Activated T-helper 9 cell treated with anti-CD3 and anti-CD28 coated beads, Interleukin-2, amount 50 U/mL, for 16 hours (primary cell): ENCODE measurements at regions not wholly inside any gene's neighbourhood (a gene's known extent, or its start where the extent isn't known, plus 50 kb on each side); places are given as distances from the start of the nearest gene placed in this dataset.

Source experiments
- DNase-seq: peaks from one replicate; pipeline ENCODE4 v3.0.0-alpha.2; 2020; ENCODE audit warnings: low read depth

DNA sequence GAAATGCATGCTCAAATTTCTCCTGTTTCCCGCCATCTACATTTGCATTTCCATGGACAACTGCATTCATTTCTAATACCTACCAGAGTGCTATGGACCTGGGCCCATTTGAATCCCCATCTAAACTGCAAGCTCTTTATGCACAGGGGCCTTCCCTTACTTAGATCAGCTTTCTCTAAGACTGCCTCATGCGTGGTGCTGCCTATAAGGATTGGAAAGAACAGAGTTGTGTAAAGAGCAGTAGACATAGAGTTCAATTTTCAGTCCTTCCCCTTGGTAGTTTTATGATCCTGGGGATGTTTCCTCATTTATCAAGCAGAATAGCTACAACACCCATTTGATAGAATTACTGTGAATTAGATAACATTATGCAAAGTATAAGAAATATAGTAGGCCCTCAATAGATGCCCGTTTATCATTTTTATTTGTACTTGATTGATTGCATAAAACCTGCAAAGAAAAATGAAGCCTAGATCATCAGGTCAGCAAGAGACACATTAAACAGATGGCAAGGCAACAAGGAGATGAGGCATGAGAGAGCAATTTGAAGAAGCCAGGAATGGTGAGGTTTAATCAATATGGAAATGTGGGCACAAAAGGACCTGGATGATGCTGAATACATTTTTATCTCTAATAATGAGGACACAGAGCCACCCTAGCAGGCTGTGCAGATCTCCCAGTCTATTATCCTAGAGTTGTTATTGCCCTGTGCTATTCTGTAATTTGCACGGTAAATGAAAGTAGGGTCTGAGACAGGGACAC, 359.7 kb downstream of the FAM181B start:
- DNase-seq: no peak

DNA sequence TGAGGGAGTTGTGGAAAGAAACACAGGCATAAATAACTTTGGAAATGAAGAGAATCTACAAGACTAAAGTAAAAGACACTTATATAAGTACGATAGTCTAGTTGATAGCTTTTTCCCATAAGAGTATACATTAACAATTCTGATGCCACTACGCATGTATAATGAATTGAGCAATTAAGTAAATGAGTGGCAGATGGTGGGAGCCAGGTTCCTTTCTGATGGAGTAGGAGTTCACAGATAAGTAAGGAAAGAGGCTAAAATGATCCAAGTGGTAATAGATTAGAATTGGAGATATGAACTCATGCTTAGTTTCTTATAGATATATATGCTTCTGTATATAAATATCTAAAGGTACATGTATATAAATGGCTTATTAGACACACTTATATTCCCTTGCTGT, 368.3 kb downstream of the FAM181B start:
- DNase-seq: no peak

DNA sequence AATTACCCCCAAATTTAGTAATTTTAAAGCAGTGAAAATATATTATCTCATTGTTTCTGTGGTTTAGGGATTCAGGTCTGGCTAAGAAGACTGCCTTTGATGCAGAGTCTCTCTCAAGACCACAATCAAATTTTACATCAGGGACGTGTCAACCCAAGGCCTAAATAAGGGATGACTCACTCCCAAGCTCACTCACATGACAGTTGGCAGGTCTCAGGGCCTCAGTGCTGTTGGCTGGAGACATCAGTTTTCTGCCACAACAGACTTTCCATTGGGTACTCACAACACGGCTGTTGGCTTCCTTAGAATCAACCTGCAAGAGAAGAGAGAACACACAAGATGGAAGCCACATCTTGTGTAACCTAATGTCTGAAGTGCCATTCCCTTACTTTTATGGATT, 377.3 kb downstream of the FAM181B start:
- DNase-seq: no peak

DNA sequence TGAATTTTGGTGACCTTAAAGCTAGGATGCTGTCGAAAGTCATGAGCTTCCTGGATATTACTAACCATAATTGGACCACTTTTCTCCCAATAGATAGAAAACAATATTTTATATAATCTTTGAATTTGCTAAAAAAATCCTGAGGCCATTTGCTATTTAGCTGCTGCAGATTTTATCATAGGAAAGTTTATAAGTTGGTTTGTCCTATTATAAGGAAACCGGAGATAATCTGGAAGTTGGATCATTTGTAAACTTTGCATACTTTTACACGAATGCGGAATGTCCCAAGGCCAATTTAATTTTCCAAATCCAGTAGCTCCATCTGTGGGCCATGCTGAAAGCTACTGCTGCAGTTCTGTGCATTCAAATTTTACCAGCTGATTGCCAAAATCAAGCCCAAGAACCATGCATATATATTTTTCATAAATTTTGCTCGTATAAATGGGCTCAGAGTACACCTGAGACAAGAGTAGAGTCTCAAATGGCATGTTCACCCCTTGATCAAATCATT, 378.3 kb downstream of the FAM181B start:
- DNase-seq: no peak

DNA sequence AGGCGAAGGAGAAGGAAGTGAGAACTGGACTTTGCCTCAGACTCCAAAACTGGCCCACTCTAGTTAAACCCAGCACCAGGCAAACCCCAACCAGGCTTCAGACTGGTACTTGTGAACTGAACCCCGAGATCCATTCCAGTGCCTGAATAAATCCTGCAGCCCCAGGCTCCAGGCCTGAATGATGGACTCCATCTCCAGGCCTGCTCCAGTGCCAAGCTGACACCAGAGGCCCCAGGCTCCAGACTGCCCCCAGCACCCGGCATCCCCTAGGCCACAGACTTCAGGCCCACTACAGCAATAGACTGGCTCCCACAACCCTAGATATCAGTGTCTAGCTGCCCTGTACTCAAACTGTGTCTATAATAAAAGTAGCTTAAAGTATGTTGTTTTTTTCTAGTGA, 406.8 kb downstream of the FAM181B start:
- no peak for DNase-seq

DNA sequence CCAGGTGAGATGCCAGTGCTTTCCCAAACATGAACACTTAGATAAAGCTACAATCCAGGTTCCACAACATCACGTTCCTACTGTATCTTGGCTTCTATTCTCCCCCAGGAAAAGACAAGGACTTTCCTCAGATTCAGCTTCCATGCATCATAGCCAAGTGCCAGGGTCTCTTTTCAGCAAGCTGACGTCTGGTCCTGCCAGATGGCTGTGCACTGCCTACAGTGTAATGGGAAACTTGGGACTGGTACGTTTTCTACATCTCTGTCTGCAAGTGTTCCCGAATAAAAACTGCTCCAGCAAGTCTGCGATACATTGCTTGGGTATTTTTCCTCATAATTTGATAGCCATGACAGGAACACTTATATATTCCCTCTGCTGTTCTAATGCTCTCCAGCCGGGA, 412.5 kb downstream of the FAM181B start:
- DNase-seq: no peak

DNA sequence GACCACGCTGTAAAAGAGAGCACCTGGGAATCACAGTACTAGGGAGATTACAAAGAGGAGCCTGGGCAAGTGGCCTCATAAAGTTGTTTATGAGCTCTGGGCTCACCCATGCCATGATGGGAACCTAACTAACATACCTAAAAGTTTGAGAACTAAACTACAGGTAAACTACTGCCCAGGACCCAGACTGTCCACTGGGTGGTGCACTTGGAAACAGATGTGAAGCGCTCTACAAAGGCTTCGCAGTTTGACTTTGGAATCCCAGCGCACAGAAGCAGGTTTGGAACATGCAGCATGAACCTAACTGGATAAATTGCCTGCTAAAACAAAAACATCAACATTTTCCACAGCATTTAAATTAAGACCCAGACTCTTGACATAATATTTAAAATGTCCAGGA, 418.6 kb downstream of the FAM181B start:
- no peak for DNase-seq

DNA sequence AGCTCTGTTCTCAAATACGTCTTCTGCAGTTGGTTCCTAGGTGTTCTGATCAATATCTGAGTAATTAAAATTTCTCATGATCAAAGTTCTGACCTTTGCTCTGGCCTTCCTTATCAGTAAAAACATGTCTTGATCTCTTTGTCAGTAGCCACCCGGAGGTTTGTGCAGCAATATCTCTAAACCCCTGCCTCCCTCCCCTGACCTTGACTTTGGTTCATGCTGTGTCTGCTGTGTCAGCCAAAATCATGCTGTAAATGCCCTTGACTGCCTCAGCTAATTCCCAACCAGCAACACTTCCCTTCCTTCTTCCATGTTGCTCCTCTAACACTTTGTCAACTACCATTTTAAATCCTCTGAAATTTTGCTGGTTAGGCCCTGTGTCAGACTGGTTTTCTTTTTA, 424.7 kb downstream of the FAM181B start:
- DNase-seq: no peak

DNA sequence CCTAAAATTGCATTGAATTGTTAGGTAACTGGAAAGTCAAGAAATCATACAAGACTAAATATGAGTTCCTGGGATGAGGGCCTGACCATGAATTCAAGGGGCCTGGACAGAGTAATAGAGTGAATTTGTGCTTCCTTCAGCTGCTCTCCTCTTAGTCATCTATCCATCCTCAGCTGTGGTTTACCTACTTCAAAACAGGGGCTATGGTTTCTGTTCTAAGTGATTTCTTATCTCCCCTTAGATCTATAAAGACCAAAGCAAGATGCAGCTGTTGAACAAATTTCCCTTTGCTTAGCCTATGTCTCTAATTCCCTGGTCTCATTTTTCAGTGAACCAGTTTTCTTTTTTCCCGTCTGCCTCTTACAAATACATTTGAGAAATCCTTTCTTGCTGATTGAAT, 428.5 kb downstream of the FAM181B start:
- DNase-seq: no peak

DNA sequence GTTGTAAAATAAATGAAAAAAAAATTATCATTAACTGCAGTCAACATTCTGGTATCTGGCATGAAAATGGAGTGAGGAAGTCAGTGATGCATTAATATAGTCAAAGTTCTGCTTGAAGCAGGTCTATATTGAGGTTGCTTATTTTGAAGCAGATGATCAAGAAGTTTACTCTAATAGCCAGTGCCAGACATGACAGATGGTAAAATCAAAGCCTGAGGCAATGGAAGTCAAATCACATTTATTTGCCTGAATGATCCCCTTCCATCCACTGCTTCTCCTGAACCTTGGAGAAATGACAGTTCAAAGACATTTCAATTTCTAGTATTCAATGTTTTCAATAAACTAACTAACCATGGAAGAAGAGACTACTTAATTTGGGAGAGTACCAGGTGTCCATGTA, 430.0 kb downstream of the FAM181B start:
- DNase-seq: no peak

DNA sequence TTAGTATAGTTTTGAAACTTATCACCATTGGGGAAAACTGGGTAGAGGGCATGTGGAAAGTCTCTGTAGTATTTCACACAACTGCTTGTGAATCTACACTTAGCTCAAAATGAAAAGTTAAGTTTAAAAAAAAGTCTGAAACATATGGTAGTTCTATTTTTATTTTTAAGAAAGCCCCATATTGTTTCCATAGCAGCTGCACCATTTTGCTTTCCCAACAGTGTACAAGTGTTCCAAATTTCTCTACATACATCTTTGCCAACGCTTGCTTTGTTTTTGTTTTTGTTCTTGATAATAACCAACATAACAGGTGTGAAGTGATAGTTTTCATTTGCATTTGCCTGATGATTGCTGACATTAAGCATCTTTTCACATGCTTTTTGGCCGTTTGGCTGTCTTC, 445.2 kb downstream of the FAM181B start:
- no peak for DNase-seq

DNA sequence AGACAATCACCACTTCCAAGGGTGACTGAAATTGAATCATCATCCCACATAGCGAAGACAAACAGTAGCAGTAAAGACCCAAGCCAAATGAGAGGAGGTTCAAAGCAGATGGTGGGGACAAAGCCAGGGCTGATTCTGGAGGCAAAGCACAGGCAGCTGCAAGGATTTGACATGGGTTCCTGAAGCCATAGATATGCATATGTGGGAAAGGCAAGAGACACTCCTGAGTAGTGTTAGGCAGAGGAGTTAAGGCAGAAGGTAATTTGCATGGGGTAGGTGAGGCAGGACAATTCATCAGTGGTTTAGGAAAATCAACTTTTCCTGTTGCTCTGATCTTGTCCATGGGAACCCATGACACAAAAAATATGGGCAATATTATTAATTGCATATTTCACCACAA, 462.8 kb downstream of the FAM181B start:
- DNase-seq: no peak

DNA sequence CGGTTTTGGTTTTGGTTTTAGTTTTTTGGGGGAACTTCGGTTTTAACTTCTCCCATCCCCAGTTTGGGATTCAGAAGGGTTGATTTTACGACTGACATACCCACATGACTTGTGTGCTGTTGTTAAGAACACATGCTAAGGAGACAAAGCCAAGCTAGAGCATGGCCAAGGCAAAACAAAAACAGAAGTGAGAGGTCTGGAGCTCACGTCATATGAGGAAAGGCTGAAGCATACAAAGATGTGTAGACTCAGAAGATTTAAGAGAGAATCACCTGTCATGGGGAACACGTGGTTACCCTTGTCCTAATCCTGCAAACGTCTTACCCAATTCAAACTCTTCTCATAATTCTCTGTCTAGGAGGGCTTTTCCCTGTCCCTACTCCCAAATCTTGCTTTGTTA, 465.0 kb downstream of the FAM181B start:
- no peak for DNase-seq

DNA sequence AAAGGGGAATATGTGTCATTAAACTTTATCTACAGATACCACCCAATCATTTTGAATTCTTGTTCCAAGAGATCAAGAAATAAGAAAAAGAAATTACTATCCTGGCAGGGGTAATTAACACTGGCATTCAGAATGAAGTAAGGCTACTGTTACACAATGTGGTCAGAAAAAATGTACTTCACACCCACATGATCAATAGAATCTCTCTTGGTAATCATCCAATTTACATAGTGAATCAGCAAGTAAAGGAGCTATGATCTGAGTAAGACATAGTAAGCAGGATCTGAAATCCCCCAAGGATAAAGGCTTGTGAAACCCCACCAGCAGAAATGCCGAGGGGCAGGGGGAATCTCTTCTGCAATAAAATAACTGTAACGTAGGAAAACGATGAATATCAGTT, 466.5 kb downstream of the FAM181B start:
- no peak for DNase-seq

DNA sequence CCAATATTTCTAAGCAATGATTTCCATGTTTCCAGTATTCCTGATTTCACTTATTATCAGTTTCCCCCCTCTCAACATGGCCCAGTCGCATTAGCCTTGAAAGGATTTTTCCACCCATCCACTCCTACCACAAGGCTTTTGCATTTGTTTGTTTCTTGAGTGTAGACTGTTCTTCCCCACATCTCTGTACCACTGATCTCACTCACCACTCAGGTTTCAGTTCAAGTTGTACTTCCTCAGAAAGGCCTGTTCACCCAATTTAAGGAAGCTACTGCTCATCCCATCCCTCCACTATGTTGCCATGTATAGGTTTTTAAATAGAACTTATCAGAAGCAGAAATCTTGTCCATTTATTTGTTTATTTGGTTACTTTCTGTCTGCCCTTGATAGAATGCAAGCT, 472.3 kb downstream of the FAM181B start:
- DNase-seq: no peak

DNA sequence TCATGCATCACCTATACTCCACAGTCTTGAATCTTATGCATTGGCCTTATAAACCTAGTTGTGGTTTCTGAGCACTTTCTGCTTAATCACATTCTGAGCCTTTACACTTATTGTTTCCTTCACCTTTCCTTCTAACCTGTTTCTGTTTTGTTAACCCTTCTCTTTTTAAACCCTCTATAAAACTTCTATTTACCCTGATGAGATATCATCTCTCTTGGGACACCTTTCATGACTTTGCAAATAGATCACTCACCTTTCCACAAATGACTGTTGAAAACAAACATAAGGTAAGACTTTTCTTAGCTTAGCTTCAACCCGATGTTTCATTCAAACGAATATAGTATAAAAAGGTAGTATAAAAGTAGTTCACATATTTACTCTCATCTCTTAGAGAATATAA, 483.6 kb downstream of the FAM181B start:
- DNase-seq: no peak

DNA sequence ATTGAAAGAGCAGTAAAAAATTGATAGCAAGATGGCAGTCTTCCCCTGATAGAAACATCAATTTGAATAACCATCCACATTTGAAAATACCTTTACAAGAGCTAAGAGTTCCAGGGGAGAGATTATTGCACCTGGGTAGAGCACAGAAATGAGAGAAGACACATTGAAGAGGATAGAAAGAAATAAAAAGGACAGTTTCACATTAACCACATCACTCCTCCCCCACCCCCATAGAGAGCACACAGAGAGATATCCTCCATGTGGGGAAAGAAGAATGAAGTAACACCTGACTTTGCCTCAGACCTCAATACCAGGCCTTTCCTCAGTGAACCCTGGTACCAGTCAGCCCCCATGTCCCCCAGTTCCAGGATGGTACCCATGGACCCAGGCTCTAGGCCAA, 486.7 kb downstream of the FAM181B start:
- DNase-seq: no peak

DNA sequence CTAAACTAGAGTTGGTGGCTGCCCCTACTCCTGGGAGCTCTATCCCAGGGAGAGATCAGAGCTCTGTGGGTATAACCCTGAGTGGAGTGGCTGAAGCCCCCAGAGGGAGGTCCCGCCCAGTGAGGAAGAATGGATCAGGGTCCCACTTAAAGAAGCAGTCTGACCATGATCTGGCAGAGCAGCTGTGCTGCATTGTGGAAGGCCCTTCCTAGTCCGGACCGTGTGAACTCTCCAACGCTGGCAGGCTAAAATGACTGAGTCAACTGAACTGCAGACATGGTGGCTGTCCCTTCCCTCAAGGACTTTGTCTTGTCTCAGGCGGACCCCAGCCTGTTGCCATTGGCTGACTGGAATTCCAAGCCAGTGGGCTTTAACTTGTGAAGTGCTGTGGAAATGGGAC, 494.2 kb downstream of the FAM181B start:
- no peak for DNase-seq

DNA sequence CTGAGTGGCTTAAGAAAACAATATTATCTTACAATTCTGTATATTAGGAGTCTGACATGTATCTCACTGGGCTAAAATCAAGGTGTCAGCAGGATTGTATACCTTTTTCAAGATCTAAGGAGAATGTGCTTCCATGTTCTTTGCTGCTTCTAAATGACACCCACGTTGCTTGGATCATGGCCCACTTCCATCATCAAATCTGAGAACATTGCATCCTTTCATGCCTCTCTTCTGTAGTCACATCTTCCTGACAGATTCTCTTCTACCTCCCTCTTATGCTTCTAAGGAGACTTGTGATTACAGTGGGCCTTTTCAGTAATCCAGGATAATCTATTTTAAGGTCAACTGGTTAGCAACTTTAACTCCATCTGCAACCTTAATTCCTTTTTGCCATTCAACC, 499.4 kb downstream of the FAM181B start:
- no peak for DNase-seq

DNA sequence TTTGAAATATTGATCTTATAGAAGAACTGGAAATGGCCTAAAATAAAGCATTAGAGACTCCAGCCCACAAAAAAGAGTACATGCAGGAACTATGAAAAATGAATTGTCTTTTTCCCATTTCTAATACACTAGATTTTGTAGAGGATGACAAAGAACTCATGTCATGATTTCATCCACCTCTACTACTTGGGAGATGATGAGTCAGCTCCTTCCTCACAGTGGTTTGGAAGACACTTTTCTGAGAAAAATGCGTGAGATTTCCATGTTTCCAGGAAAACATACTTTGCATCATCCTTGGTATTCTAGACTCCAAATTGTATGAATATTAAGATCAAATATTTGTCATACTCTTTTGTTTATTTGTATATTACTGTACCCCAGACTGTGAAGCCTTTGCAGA, 500.5 kb downstream of the FAM181B start:
- no peak for DNase-seq

DNA sequence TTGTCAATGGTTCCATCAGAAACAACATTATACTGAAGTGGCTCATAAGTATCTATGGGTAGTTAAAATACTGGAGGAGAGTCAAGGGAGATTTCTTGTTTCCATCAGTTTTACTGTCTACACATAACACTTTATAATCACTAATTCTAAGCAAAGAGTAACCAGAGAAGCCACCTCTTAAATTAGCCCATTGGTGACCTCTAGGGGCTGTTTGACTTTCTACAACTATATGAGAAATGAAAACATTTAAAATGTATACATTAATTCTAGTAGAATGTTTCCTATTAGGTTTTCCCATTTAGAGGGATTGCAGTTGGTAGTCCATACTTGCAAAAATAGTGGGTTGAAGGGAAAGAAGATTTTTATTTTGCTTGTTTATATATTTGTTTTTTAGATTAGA, 504.3 kb downstream of the FAM181B start:
- no peak for DNase-seq

DNA sequence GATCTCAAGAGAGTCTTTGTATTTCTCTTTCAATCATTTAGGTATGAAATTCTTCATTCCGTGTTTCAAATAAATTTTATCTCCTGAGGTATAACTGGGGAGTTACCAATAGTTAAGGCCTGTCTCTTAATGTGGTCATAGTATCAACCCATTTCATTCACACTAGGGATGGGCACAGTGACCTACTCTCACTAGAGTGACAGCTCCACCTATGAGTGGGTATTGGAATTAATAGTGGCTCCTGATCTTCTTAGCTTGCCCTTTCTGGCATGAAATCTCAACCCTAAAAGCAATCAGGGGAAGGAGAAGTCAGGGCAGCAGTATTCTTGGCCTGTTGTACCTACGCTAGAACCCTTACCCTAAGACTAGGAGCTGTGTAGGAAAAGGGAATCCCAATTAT, 507.7 kb downstream of the FAM181B start:
- DNase-seq: no peak

DNA sequence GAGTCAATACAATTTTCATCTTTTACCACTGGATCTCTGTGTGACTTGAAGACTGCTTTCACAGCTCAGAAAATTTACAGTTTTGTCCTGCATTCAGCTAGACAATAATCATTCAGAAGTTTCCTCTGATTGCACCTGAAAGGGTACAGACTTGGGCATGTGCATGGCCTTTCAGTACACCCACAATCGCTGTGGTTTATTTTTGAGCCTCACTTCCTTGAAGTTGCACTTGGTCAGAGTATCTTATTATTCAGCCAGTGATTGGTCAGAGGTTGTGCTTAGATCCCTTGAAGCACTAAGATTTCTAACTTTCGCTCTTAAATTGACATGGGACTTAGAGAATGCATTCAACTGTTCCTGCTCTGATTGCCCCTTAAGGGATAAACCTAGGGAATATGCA, 508.2 kb downstream of the FAM181B start:
- no peak for DNase-seq

DNA sequence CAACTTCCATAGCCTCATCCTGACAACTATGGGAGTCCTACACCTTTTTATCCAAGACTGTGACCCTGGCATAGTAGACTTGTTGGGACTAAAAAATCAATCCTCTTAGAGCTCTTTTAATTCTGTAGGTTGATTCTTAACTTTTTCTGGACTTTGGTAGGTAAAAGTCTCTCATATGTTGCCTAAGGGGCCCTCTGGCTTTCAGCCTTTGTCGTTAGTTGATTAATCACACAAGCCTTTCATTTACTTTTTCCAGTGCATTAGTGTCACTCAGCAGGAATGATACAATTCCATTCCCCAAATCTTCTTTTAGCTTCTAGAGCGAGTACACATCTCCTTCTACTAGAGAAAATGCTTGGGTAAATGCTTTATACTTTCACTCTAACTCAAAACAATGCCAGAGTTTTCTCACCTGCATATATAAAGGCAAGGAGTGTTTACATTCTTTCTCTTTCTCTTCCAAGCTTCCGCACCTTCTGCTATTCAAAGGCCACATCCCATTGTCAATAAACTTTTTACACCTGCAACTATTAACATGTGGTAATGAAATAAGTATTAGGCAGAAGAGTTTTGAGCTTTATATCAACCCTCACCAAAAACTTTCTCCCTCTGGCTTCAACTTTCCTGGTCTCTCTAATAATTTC, 516.6 kb downstream of the FAM181B start:
- no peak for DNase-seq
